GM18870 (cell line): ENCODE measurements at regions not wholly inside any gene's neighbourhood (a gene's known extent, or its start where the extent isn't known, plus 50 kb on each side); places are given as distances from the start of the nearest gene placed in this dataset.

Source experiments
- ATAC-seq: cut with Tn5 transposase; IDR thresholded peaks from one replicate; pipeline ENCODE4 v1.9.1; 2021; ENCODE audit warnings: moderate library complexity; ENCODE audit not compliant: unreplicated experiment

DNA sequence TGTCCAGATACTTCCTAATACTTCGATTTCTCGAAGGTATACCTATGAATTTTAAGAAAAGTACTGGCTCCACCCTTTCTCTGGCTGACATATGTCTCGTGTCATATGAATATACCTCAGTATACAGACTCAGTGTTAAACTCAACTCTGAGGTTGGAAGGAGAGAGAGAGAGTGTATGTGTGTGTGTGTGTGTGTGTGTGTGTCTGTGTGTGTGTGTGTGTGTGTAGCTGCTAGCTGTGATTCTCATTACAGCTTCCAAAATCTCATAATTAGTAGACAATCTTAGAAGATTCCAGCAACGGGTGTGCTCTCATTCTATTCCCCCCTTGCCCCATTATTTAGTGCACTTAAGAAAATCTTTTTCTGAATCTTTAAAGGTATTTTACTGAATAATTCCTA, 380.3 kb upstream of the B3GALT2 start:
- no peak for ATAC-seq

GRCh38 chr1:193565971-193566577, 379.7 kb upstream of the B3GALT2 start:
- no peak for ATAC-seq

DNA sequence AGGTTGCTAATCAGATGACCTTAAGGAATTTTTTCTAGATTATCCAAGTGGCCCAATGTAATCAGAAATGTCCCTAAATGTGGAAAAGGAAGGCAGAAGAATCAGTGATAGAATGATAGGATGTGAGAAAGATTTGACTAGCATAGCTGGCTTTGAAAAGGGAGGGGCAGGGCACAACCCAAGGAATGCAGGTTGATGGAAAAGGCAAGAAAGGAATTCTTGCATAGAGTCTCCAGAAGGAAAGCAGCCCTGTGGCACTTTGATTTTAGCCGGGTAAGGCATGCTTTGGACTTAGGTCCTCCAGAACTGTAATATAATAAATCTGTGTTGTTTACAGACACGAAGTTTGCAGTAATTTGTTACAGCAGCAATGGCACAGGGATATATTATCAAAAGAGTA, 375.7 kb upstream of the B3GALT2 start:
- ATAC-seq: no peak

DNA sequence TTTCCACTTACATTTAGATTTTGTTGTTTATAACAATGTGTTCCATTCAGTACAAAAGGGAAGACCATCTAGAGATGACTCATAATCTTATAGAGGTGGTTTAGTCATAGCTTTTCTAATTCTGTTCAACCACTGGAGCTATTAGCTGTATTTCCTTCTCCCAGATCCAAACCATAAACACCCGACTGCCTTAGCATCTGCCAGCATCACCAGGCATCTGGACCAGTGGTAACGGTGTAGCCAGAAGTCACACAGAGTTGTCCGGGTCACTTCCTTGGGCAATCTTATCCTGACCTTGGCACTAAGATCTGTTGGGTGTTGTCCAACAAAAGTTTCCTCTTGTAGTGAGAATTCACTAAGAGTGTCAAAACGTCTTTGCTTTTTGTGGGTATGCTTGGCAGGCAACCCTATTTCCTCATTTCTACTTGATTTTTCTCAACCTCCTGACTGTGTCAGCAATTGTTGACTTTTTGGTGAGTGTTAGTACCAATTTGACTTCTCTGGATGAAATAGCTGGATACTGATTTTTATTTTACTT, 372.1 kb upstream of the B3GALT2 start:
- ATAC-seq: no peak

GRCh38 chr1:193555662-193556441, 369.4 kb upstream of the B3GALT2 start:
- no peak for ATAC-seq

GRCh38 chr1:193553564-193553963, 367.2 kb upstream of the B3GALT2 start:
- no peak for ATAC-seq

- no peak for ATAC-seq
These were observed 365.9 kb upstream of the B3GALT2 start for GRCh38 chr1:193552274-193552673.

- no peak for ATAC-seq
These were observed 362.7 kb upstream of the B3GALT2 start for GRCh38 chr1:193549081-193549480.

GRCh38 chr1:193545171-193545570, 358.8 kb upstream of the B3GALT2 start:
- no peak for ATAC-seq

DNA sequence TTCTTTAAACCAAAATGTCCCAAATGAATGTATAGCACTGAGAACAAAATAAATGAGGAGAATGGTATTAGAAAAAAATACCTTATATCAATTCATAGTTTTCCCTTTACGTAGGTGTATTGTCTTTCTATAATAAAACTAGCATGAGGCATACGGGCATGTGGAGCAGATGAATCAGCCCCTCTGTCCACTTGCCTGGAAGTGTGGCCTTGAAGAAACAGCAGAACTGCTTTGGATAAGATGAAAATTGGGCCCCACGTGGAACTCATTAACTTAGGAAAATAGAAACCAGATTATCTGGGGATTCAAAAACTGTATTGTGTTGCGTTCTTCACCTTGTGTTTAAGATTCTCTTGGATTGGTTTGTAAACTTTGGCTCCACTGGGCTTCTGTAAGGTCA, 356.8 kb upstream of the B3GALT2 start:
- ATAC-seq: no peak

DNA sequence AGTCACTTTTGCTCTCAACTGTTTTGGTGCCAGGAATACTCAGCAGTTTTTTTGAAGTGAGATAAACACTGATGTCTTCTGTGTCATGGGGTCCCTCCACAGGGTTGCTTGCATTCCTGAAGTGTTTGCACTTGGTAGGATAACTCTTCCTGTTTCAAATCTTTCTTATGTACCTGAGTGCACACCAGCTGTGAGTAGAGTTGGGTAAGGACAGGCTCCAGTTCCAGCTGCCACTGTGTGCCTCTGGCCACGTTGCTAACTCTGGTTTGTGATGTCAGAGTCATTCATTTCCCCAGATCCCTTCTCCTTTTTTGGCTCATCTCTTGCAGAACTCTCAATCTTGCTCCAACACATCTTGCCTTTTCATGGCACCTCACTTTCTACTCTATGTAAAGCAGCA, 356.3 kb upstream of the B3GALT2 start:
- no peak for ATAC-seq

DNA sequence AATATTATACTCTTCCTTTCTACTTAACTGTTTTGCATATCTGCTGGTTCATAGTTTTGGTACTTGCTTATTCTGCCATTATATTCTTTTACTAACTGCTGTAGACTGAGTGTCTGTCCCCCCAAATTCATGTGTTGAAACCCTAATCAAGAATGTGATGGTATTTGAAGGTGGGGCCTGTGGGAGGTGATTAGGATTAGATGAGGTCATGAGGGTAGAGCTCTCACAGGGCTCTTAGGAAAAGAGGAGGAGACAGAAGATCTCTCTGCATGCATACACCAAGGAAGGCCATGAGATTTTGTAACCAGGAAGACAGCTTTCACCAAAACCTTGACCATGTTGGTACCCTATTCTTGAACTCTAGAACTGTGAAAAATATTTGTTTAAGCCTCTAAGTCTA, 354.1 kb upstream of the B3GALT2 start:
- ATAC-seq: no peak

DNA sequence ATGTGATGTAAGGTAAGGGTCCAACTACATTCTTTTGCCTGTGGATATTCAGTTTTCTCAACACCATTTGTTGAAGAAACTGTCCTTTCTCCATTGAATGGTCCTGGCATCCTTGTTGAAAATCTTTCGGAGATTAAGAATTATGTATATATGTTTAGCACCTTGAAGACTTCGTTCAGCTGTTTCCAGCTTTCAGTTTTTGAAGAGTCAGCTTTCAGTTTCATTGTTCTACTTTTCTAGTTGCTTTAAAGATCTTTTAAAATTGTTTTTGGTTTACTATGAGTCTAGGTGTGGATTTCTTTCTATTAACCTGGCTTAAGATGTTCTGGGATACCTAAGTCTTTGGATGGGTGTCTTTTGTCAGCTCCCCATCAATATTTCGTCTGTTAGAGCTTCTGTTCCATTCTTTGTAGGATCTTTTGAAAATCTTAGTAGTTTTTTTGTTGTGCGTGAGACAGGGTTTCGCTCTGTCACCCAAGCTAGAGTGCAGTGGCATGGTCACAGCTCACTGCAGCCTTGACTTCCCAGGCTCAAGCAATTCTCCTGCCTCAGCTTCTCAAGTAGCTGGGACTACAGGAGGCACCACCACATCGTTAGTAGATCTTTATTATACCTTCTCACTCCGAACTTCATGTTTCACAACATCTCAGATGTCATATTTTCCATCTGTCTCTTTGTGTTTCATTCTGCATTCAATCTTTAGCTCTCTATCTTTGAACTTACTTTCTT, 353.5 kb upstream of the B3GALT2 start:
- peak; percentile 63 for ATAC-seq

DNA sequence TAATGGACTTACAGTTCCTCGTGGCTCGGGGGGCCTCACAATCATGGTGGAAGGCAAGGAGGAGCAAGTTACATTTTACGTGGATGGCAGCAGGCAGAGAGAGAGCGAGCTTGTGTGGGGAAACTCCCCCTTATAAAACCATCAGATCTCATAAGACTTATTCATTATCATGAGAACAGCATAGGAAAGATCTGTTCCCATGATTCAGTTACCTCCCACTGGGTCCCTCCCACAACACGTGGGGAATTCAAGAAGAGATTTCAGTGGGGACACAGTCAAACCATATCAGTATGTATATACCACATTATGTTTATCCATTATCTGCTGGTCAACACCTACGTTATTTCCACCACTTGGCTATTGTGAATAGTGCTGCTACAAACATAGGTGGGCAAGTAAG, 352.3 kb upstream of the B3GALT2 start:
- ATAC-seq: no peak

- no peak for ATAC-seq
These were observed 351.6 kb upstream of the B3GALT2 start for GRCh38 chr1:193538003-193538354.

DNA sequence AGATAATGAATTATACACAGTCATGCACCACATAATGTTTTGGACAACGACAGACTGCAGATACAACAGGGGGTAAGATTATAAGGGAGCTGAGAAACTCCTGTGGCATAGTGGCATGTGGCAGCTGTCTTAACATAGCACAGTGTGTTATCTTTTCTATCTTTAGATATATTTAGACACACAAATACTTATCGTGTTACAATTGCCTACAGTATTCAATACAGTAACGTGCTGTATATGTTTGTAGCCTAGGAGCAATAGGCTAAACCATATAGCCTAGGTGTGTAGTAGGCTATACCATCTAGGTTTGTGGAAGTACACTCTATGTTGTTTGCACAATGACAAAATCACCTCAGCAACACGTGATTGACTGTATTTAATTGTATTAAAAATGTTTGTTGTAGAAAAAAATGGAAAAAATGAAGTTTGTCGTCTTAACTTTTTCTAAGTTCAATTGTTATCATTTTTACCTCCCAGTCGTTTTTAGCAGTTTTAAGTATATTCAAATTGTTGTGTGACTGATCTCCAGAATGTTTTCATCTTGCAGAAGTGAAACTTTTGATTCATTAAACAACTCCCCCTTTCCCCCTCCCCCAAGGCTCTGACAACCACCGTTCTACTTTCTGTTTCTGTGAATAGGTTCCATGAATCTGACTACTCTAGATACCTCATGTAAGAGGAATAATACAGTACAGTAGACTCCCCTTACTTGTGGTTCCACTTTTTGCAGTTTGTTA, 351.0 kb upstream of the B3GALT2 start:
- ATAC-seq: peak; percentile 84

- ATAC-seq: no peak
These were observed 347.4 kb upstream of the B3GALT2 start for GRCh38 chr1:193533853-193534252.

DNA sequence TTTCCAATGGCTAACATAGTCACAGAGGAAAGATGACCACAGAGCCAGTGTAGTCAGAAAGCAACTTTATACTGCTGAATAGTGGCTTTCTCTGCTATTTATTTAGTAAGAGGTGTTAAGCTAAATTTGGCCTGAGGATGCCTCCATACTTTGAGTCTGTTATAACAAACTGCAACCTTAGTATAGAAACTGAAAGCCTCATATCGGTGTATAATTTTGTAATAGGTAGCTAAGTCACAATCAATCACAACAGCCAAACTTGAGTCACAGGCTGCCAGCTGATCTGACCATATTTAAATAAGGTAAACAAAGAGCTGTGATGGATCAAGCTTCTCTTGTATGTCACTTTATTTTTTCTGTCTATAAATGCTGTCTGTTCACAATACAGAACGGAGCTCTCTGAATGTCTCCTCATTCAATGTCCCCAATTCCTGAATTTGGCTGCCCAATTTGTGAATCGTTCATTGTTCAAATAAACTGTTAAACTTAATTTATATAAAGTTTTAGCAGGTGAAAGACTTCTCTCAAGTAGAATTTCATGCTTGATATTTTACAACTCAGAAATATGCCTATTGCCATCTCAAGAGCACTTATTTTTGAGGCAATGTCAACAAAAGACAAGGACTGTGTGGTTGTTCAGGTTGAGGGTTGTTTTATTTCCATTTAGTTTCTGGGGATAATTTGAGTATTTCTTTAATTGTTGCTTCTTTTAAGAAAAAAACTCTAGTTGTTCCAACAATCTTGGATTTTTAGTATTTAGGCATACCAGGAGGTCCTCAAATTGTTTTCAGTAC, 339.7 kb upstream of the B3GALT2 start:
- ATAC-seq: peak; percentile 76

- no peak for ATAC-seq
These were observed 339.0 kb upstream of the B3GALT2 start for GRCh38 chr1:193525411-193525810.

DNA sequence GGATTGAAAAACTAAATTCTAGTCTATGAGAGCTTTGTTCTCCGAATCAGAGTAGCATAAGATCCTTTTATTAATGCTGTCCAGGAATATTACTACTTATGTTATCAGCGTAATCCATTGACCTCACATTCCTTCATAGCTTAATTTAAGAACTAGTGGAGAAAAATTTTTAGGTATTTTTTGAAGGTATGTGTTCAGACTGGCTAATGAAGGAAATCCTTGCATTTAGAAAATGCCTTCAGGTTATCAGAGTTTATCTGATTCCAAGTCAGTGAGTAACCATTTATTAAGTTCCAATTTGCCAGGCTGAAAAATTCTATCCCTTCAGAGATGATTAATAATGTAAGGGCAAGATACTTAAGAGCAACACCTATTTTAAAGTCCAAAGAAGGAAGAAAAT, 338.2 kb upstream of the B3GALT2 start:
- ATAC-seq: no peak
